NB4 (cell line): ENCODE measurements at regions not wholly inside any gene's neighbourhood (a gene's known extent, or its start where the extent isn't known, plus 50 kb on each side); places are given as distances from the start of the nearest gene placed in this dataset.

Source experiments
- CTCF ChIP-seq: IDR thresholded peaks from one replicate; pipeline ENCODE4 v1.5.1; 2012; ENCODE audit warnings: low read depth, low read length
- MYC ChIP-seq: IDR thresholded peaks from 2 replicates; pipeline ENCODE4 v1.6.1; 2011; ENCODE audit warnings: low read depth, low read length
- POLR2A ChIP-seq: IDR thresholded peaks from 2 replicates; pipeline ENCODE4 v1.6.1; 2011; ENCODE audit warnings: mild to moderate bottlenecking; ENCODE audit not compliant: insufficient read length; ENCODE audit errors: extremely low read depth
- TF ChIP-seq, protein P1 (sequence below): IDR thresholded peaks from 2 replicates; pipeline ENCODE4 v1.6.1; 2011; ENCODE audit warnings: low read depth, low read length

- TF ChIP-seq CTCF: no peak
- no peak for TF ChIP-seq MYC
- TF ChIP-seq POLR2A: no peak
- TF ChIP-seq, protein P1, sequence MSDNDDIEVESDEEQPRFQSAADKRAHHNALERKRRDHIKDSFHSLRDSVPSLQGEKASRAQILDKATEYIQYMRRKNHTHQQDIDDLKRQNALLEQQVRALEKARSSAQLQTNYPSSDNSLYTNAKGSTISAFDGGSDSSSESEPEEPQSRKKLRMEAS: no peak
These were observed 360.0 kb upstream of the RAB6C start for GRCh38 chr2:129619471-129619870.
